A549 (cell line): ENCODE measurements at regions not wholly inside any gene's neighbourhood (a gene's known extent, or its start where the extent isn't known, plus 50 kb on each side); places are given as distances from the start of the nearest gene placed in this dataset.

ENCODE experiments used
- ATAC-seq, 2 experiments: fragments of 200-7000 bp in 1 of 2; fragments of >200 bp in 1 of 2; cut with Nextera tagmentation in 1 of 2; cut with Tn5 transposase in 1 of 2; 3 replicates each; pipeline versions ENCODE4 v1.8.0 to v1.9.1; 2018 to 2020; ENCODE audit warnings: mild to moderate bottlenecking in 1 of 2, moderate library complexity in 1 of 2
- CTCF ChIA-PET: fragments of 300-600 bp; sonication (Branson Sonifier 250); formaldehyde crosslinking; extraction: SDS; loops from one replicate; lab custom pipeline; 2021; ENCODE audit warnings: antibody characterized with exemption, inconsistent platforms; lab: Yijun Ruan, JAX
- POLR2A ChIA-PET: fragments of 350-600 bp; formaldehyde crosslinking; extraction: SDS; loops from one replicate; lab custom pipeline; 2021; ENCODE audit warnings: antibody characterized with exemption, inconsistent platforms; lab: Yijun Ruan, JAX
- DNase-seq, 2 experiments: peaks; one replicate each; pipeline versions ENCODE4 v3.0.0 to v3.0.0-alpha.2; 2011 to 2016; ENCODE audit warnings: low read depth in 1 of 2, low spot score in 1 of 2
- FAIRE-seq: peaks from 2 replicates; lab custom pipeline; 2011; peaks lifted over from hg19 to GRCh38; lab: Jason Lieb, UNC
- H3K27ac ChIP-seq, 2 experiments: fragments of >200 bp; sonication (Bioruptor Twin); formaldehyde crosslinking; 3 replicates each; pipeline ENCODE4 v1.5.1; 2016 to 2017
- H3K4me1 ChIP-seq: fragments of >200 bp; sonication (Bioruptor Twin); formaldehyde crosslinking; 3 replicates; pipeline ENCODE4 v1.6.1; 2016
- H3K4me2 ChIP-seq: fragments of >200 bp; sonication (Bioruptor Twin); formaldehyde crosslinking; 3 replicates; pipeline ENCODE4 v1.6.1; 2016
- H3K4me3 ChIP-seq: fragments of >200 bp; sonication (Bioruptor Twin); formaldehyde crosslinking; 3 replicates; pipeline ENCODE4 v1.5.1; 2016
- H3K9me3 ChIP-seq: fragments of >200 bp; sonication (Bioruptor Twin); formaldehyde crosslinking; 3 replicates; pipeline ENCODE4 v1.6.1; 2016
- BHLHE40 ChIP-seq: IDR thresholded peaks from 2 replicates; pipeline ENCODE4 v1.6.1; 2012; ENCODE audit warnings: low read depth, low read length, inconsistent platforms
- CBX2 ChIP-seq: fragments of 200-600 bp; sonication (generic); IDR thresholded peaks from 2 replicates; pipeline ENCODE4 v1.6.1; 2016; ENCODE audit warnings: low read depth, mild to moderate bottlenecking, borderline replicate concordance
- EHMT2 ChIP-seq: fragments of 200-600 bp; sonication (generic); IDR thresholded peaks from 2 replicates; pipeline ENCODE4 v1.6.1; 2016; ENCODE audit warnings: antibody characterized with exemption, low read depth, mild to moderate bottlenecking, moderate library complexity
- ELK1 ChIP-seq: fragments of 150-350 bp; IDR thresholded peaks from 2 replicates; pipeline ENCODE4 v1.6.1; 2014; ENCODE audit warnings: low read depth, mild to moderate bottlenecking, low read length
- ESRRA ChIP-seq: fragments of 150-350 bp; IDR thresholded peaks from 2 replicates; pipeline ENCODE4 v1.6.1; 2014; ENCODE audit warnings: mild to moderate bottlenecking, low read length, borderline replicate concordance
- FOXS1 ChIP-seq: fragments of 250-450 bp; sonication (Bioruptor Pico); IDR thresholded peaks from 2 replicates; pipeline ENCODE4 v1.5.0; 2020; ENCODE audit warnings: mild to moderate bottlenecking, moderate library complexity
- HDAC2 ChIP-seq: fragments of 200-600 bp; sonication (generic); IDR thresholded peaks from 2 replicates; pipeline ENCODE4 v1.6.1; 2016
- HEYL ChIP-seq: fragments of 250-450 bp; sonication (Bioruptor Pico); IDR thresholded peaks from 2 replicates; pipeline ENCODE4 v1.8.0; 2021; ENCODE audit warnings: mild to moderate bottlenecking, moderate library complexity
- HMGXB4 ChIP-seq: fragments of 250-450 bp; sonication (Bioruptor Pico); IDR thresholded peaks from 2 replicates; pipeline ENCODE4 v1.5.0; 2021; ENCODE audit warnings: mild to moderate bottlenecking, moderate library complexity, borderline replicate concordance
- HOXB13 ChIP-seq: fragments of 250-450 bp; sonication (Bioruptor Pico); IDR thresholded peaks from 2 replicates; pipeline ENCODE4 v1.5.0; 2020; ENCODE audit warnings: low read depth, mild to moderate bottlenecking, moderate library complexity
- JUN ChIP-seq, 2 experiments: fragments of >200 bp; sonication (Bioruptor Twin); formaldehyde crosslinking; IDR thresholded peaks; 2 replicates in 1 of 2; 3 replicates in 1 of 2; pipeline ENCODE4 v1.6.1; 2016 to 2017
- MAFK ChIP-seq: fragments of 450-650 bp; IDR thresholded peaks from 2 replicates; pipeline ENCODE4 v1.6.1; 2014; ENCODE audit not compliant: partially characterized antibody
- MAZ ChIP-seq: fragments of 150-350 bp; IDR thresholded peaks from 2 replicates; pipeline ENCODE4 v1.6.1; 2014; ENCODE audit warnings: antibody characterized with exemption, low read depth, low read length, borderline replicate concordance
- NFE2L2 ChIP-seq: fragments of 150-350 bp; conservative IDR thresholded peaks from 2 replicates; pipeline ENCODE4 v1.6.1; 2014; ENCODE audit warnings: low read length
- NPAS2 ChIP-seq: fragments of 250-450 bp; sonication (Bioruptor Pico); IDR thresholded peaks from 2 replicates; pipeline ENCODE4 v1.8.0; 2022; ENCODE audit warnings: mild to moderate bottlenecking, moderate library complexity, borderline replicate concordance
- PBX3 ChIP-seq: IDR thresholded peaks from 2 replicates; pipeline ENCODE4 v1.6.1; 2012
- POLR2A ChIP-seq: IDR thresholded peaks from 2 replicates; pipeline ENCODE4 v1.6.1; 2012; ENCODE audit warnings: mild to moderate bottlenecking, low read length
- RNF2 ChIP-seq: fragments of 200-600 bp; sonication (generic); IDR thresholded peaks from 2 replicates; pipeline ENCODE4 v1.6.1; 2016; ENCODE audit warnings: low read depth, mild to moderate bottlenecking, antibody characterized with exemption, moderate library complexity, borderline replicate concordance
- SREBF2 ChIP-seq: fragments of 450-650 bp; IDR thresholded peaks from 2 replicates; pipeline ENCODE4 v1.6.1; 2014; ENCODE audit warnings: mild to moderate bottlenecking, moderate library complexity
- TP53 ChIP-seq: fragments of 250-450 bp; sonication (Bioruptor Pico); IDR thresholded peaks from 2 replicates; pipeline ENCODE4 v1.5.0; 2021; ENCODE audit warnings: mild to moderate bottlenecking, moderate library complexity
- USF2 ChIP-seq: fragments of 450-650 bp; IDR thresholded peaks from 2 replicates; pipeline ENCODE4 v1.6.1; 2014; ENCODE audit warnings: antibody characterized with exemption
- WGBS: methylation state at CpG from one replicate; pipeline ENCODE4 v1.1.6; 2017; ENCODE audit errors: missing lambda C conversion rate; 5-methylcytosine and 5-hydroxymethylcytosine counted together
- TF ChIP-seq, protein P1 (sequence below): IDR thresholded peaks from 2 replicates; pipeline ENCODE4 v1.6.1; 2012; ENCODE audit warnings: low read depth, borderline replicate concordance
- TF ChIP-seq, protein P2 (sequence below): fragments of 200-600 bp; sonication (generic); IDR thresholded peaks from 2 replicates; pipeline ENCODE4 v1.6.1; 2016; ENCODE audit warnings: antibody characterized with exemption, mild to moderate bottlenecking, moderate library complexity

DNA sequence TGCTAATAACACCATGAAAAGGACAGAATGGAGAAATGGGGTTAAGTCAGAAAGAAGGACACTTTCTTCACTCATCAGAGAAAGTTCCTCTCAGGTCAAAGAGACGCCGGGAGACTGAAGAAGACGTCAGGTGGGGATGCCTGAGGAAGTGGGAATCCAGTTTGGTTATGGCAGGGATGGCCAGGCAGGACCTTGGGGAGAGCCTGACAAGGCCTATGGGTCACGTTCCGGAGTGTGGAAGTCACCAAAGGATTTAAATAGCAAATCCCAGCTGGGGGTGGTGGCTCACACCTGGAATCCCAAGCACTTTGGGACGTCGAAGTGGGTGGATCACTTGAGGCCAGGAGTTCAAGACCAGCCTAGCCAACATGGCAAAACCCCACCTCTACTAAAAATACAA, 432.7 kb upstream of the SMIM21 start:
- TF ChIP-seq FOXS1 (CRISPR knock-in tag) (no peak), MAFK (no peak), HEYL (no peak)
- no peak overlapping the region for H3K27ac ChIP-seq
- H3K4me2 ChIP-seq = no peak overlapping the region
- no peak for ATAC-seq
- no peak for FAIRE-seq
- no peaks in the 10 kb centered on the region for H3K4me1 ChIP-seq
- WGBS = 11% methylated on average over 7 of the region's 7 CpGs
- ChIA-PET POLR2A (no interaction called here), CTCF (no interaction called here)
- no peak for DNase-seq
- no peaks in the 10 kb centered on the region for H3K9me3 ChIP-seq
- no peak overlapping the region for H3K4me3 ChIP-seq

DNA sequence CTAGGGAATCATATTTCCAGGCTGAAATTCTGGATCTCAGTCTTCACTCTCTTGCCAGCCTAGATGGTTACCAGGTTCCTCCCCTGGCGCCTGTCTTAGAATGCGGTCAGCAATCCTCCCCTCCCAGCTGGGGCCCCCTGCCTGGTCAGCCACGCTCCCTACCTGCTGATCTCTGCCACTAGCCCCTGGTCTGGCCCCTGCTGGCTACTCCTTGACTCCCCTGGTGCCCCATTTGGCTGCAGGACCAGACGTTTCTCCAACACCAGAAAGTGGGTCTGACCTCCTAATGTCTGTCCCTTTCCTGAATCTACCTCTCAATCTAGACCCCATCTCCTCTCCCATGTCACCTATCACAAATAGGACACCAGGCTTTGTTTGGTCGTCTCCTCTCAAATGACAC, 432.0 kb upstream of the SMIM21 start:
- no peak overlapping the region for H3K4me2 ChIP-seq
- H3K4me1 ChIP-seq = no peaks in the 10 kb centered on the region
- ATAC-seq (no peak), DNase-seq (no peak), FAIRE-seq (no peak)
- H3K9me3 ChIP-seq = no peaks in the 10 kb centered on the region
- no peak for TF ChIP-seq HOXB13 (CRISPR knock-in tag)
- no peak for TF ChIP-seq SREBF2
- no peak for TF ChIP-seq BHLHE40
- no peak for TF ChIP-seq ELK1
- TF ChIP-seq, protein P1, sequence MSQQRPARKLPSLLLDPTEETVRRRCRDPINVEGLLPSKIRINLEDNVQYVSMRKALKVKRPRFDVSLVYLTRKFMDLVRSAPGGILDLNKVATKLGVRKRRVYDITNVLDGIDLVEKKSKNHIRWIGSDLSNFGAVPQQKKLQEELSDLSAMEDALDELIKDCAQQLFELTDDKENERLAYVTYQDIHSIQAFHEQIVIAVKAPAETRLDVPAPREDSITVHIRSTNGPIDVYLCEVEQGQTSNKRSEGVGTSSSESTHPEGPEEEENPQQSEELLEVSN = no peak
- no peak for TF ChIP-seq MAZ
- TF ChIP-seq RNF2 = no peak
- TF ChIP-seq USF2 = no peak
- no peak for TF ChIP-seq ESRRA
- no peak for TF ChIP-seq EHMT2
- no peak for TF ChIP-seq NPAS2 (CRISPR knock-in tag)
- no peak for TF ChIP-seq NFE2L2
- no peak for TF ChIP-seq HDAC2
- TF ChIP-seq HMGXB4 (CRISPR knock-in tag) = no peak
- TF ChIP-seq CBX2 = no peak
- no peak for TF ChIP-seq POLR2A
- TF ChIP-seq TP53 (CRISPR knock-in tag) = no peak
- TF ChIP-seq JUN (IDR thresholded peaks at IDR 0.05) = no peak
- no peak overlapping the region for H3K4me3 ChIP-seq
- H3K27ac ChIP-seq = no peak overlapping the region
- ChIA-PET CTCF (no interaction called here), POLR2A (no interaction called here)
- 19% methylated on average over 5 of the region's 5 CpGs for WGBS

DNA sequence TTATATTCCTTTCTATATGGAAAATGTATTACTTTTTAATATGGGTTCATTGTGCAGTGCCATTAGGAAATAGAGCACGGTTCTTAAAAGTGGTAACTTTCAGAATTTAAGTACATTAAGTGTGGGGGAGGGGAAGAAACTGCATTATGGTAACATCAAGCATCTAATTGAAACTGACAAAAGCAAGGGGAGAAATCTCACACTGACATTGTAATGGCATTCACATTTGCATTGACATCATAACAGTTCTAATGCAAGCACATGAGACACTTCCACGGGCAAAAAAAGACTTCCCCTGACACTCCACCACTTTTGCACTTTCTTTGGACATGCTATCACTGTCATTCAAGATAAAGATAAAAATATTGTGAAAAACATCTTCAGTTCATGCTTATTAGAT, 431.3 kb upstream of the SMIM21 start:
- no peak overlapping the region for H3K4me2 ChIP-seq

More for the DNA sequence above, 431.3 kb upstream of the SMIM21 start:
- Histone ChIP-seq H3K27ac (no peak overlapping the region), H3K4me3 (no peak overlapping the region), H3K9me3 (no peaks in the 10 kb centered on the region), H3K4me1 (no peaks in the 10 kb centered on the region)
- 2% methylated on average over 2 of the region's 2 CpGs for WGBS
- FAIRE-seq (no peak), ATAC-seq (no peak), DNase-seq (no peak)
- CTCF ChIA-PET = no interaction called here
- POLR2A ChIA-PET = no interaction called here
- TF ChIP-seq, protein P2, sequence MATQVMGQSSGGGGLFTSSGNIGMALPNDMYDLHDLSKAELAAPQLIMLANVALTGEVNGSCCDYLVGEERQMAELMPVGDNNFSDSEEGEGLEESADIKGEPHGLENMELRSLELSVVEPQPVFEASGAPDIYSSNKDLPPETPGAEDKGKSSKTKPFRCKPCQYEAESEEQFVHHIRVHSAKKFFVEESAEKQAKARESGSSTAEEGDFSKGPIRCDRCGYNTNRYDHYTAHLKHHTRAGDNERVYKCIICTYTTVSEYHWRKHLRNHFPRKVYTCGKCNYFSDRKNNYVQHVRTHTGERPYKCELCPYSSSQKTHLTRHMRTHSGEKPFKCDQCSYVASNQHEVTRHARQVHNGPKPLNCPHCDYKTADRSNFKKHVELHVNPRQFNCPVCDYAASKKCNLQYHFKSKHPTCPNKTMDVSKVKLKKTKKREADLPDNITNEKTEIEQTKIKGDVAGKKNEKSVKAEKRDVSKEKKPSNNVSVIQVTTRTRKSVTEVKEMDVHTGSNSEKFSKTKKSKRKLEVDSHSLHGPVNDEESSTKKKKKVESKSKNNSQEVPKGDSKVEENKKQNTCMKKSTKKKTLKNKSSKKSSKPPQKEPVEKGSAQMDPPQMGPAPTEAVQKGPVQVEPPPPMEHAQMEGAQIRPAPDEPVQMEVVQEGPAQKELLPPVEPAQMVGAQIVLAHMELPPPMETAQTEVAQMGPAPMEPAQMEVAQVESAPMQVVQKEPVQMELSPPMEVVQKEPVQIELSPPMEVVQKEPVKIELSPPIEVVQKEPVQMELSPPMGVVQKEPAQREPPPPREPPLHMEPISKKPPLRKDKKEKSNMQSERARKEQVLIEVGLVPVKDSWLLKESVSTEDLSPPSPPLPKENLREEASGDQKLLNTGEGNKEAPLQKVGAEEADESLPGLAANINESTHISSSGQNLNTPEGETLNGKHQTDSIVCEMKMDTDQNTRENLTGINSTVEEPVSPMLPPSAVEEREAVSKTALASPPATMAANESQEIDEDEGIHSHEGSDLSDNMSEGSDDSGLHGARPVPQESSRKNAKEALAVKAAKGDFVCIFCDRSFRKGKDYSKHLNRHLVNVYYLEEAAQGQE = no peak
- TF ChIP-seq SREBF2 (no peak), HOXB13 (CRISPR knock-in tag) (no peak), PBX3 (no peak)
